GM23338 (cell line): ENCODE measurements at regions not wholly inside any gene's neighbourhood (a gene's known extent, or its start where the extent isn't known, plus 50 kb on each side); places are given as distances from the start of the nearest gene placed in this dataset.

Source experiments
- CTCF ChIP-seq, 2 experiments: fragments of 200-600 bp in 1 of 2; sonication (generic) in 1 of 2; conservative IDR thresholded peaks; 2 replicates each; pipeline versions ENCODE4 v1.5.1 to v1.6.1; 2016 to 2017; ENCODE audit warnings: antibody characterized with exemption in 2 of 2, low read depth in 2 of 2, mild to moderate bottlenecking in 2 of 2, moderate library complexity in 1 of 2
- POLR2AphosphoS5 ChIP-seq: IDR thresholded peaks from 2 replicates; pipeline ENCODE4 v1.6.1; 2016; ENCODE audit warnings: antibody characterized with exemption, low read depth
- STAT1 ChIP-seq: IDR thresholded peaks from one replicate; pipeline ENCODE4 v1.6.1; 2016; ENCODE audit warnings: antibody characterized with exemption; ENCODE audit not compliant: unreplicated experiment

DNA sequence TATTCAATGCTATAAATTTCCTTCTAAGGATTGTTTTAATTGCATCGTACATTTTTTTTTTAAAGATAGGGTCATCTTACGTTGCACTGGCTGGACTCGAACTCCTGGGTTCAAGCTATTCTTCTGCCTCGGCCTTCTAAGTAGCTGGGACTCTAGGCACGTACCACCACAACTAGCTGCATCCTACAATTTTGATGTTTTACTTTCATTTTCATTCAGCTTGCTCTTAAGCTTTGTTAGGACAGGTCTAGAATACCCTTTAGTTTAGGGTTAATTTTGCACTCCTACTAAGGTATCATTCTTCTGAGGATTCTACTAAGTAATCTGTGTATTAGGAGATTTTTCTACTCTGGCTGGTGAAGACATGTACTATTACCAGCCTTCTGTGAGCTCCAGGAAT is 50.2 kb upstream of the C1GALT1C1 start (continued):
- TF ChIP-seq CTCF (conservative IDR thresholded peaks at IDR 0.05; ENCODE audit: low read depth in 2 of 2): no peak
- TF ChIP-seq POLR2AphosphoS5: no peak
- TF ChIP-seq STAT1: no peak
